CD8-positive, alpha-beta memory T cell (primary cell): ENCODE measurements at regions not wholly inside any gene's neighbourhood (a gene's known extent, or its start where the extent isn't known, plus 50 kb on each side); places are given as distances from the start of the nearest gene placed in this dataset.

Experiments
- CTCF ChIA-PET: fragments of 350-600 bp; sonication (Branson Sonifier 250); formaldehyde crosslinking; loops from one replicate; lab custom pipeline; 2021; ENCODE audit warnings: antibody characterized with exemption; lab: Charles Lee
- POLR2A ChIA-PET: fragments of 350-600 bp; sonication (Branson Sonifier 250); formaldehyde crosslinking; loops from one replicate; lab custom pipeline; 2021; ENCODE audit warnings: antibody characterized with exemption; lab: Charles Lee
- DNase-seq, 5 donors: peaks; one replicate each; pipeline versions ENCODE4 v3.0.0 to v3.0.0-alpha.2; 2020 to 2022; ENCODE audit warnings: mixed read lengths in 1 of 5
- H3K27ac ChIP-seq: one replicate; pipeline ENCODE4 v1.7.0; 2013; ENCODE audit warnings: low read depth, mild to moderate bottlenecking, low read length, moderate library complexity
- H3K27me3 ChIP-seq: 2 replicates; pipeline ENCODE4 v1.7.0; 2013; ENCODE audit warnings: low read length, mild to moderate bottlenecking; ENCODE audit not compliant: insufficient read depth, poor library complexity, severe bottlenecking
- H3K36me3 ChIP-seq: 2 replicates; pipeline ENCODE4 v1.7.0; 2013; ENCODE audit warnings: mild to moderate bottlenecking, low read length, moderate library complexity; ENCODE audit not compliant: insufficient read depth
- H3K4me1 ChIP-seq: 2 replicates; pipeline ENCODE4 v1.7.0; 2013; ENCODE audit warnings: mild to moderate bottlenecking, low read length, moderate library complexity; ENCODE audit not compliant: insufficient read depth
- H3K4me3 ChIP-seq: 2 replicates; pipeline ENCODE4 v1.7.0; 2013; ENCODE audit warnings: mild to moderate bottlenecking, low read length
- H3K9me3 ChIP-seq: 2 replicates; pipeline ENCODE4 v1.7.0; 2013; ENCODE audit warnings: mild to moderate bottlenecking, low read length
- H3K27ac Mint-ChIP-seq, 8 donors: one replicate each; pipeline ENCODE4 v1.8.0; 2020 to 2021; ENCODE audit warnings: mixed read lengths in 8 of 8, mild to moderate bottlenecking in 6 of 8, inconsistent platforms in 3 of 8, moderate library complexity in 3 of 8
- H3K27me3 Mint-ChIP-seq, 2 donors: one replicate each; pipeline ENCODE4 v1.8.0; 2020 to 2021; ENCODE audit warnings: mixed read lengths in 2 of 2, mild to moderate bottlenecking in 1 of 2, moderate library complexity in 1 of 2
- H3K36me3 Mint-ChIP-seq, 3 donors: one replicate each; pipeline ENCODE4 v1.8.0; 2020 to 2021; ENCODE audit warnings: mixed read lengths in 3 of 3, inconsistent platforms in 1 of 3, mild to moderate bottlenecking in 1 of 3
- H3K4me1 Mint-ChIP-seq, 3 donors: one replicate each; pipeline ENCODE4 v1.8.0; 2020 to 2021; ENCODE audit warnings: mixed read lengths in 3 of 3, inconsistent platforms in 1 of 3, mild to moderate bottlenecking in 1 of 3
- H3K4me3 Mint-ChIP-seq, 7 donors: one replicate each; pipeline ENCODE4 v1.8.0; 2020 to 2021; ENCODE audit warnings: mixed read lengths in 7 of 7, mild to moderate bottlenecking in 6 of 7, moderate library complexity in 4 of 7, inconsistent platforms in 2 of 7
- H3K9me3 Mint-ChIP-seq, 5 donors: one replicate each; pipeline ENCODE4 v1.8.0; 2020 to 2022; ENCODE audit warnings: mixed read lengths in 5 of 5, mild to moderate bottlenecking in 3 of 5, moderate library complexity in 2 of 5, inconsistent platforms in 1 of 5

GRCh38 chr2:18845854-18846445 is 256.6 kb upstream of the NT5C1B start:
- peaks cover 0 to 4% (median 4%) of the 10 kb centered on the region in 3 donors for H3K36me3 Mint-ChIP-seq
- no peak overlapping the region for H3K4me3 Mint-ChIP-seq
- no peaks in the 10 kb centered on the region for H3K27me3 Mint-ChIP-seq
- DNase-seq, result no peak
- H3K9me3 Mint-ChIP-seq, result no peaks in the 10 kb centered on the region
- Histone ChIP-seq H3K4me3 (no peak overlapping the region), H3K9me3 (no peaks in the 10 kb centered on the region), H3K27me3 (no peaks in the 10 kb centered on the region), H3K4me1 (no peaks in the 10 kb centered on the region), H3K36me3 (no peaks in the 10 kb centered on the region), H3K27ac (no peak overlapping the region)
- no peaks in the 10 kb centered on the region for H3K4me1 Mint-ChIP-seq
- no peak overlapping the region for H3K27ac Mint-ChIP-seq
- ChIA-PET CTCF (no interaction called here), POLR2A (no interaction called here)

DNA sequence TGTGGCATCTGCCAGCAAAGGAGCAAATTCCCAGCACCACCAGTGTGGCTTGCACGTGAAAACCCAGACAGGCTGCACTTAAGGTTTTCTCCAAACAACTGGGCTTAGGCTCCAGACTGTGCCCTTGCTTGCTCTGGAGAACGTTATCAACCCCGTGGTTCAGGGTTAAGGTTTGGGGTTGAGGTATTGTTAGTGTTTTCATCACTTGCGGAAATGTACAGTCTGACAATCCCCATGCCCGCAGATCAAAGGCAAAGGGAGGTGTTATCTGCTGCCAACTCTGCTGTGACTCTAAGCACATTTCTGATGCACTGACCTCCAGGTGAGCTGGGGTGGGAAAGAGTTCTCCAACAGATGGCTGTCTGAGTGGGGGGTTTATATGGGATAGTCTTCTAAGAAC is 253.5 kb upstream of the NT5C1B start:
- Mint-ChIP-seq H3K4me1 (no peaks in the 10 kb centered on the region), H3K36me3 (peaks cover 0 to 4% (median 4%) of the 10 kb centered on the region in 3 donors), H3K27ac (no peak overlapping the region), H3K27me3 (no peaks in the 10 kb centered on the region), H3K4me3 (no peak overlapping the region), H3K9me3 (no peaks in the 10 kb centered on the region)
- POLR2A ChIA-PET, result no interaction called here
- CTCF ChIA-PET, result no interaction called here
- no peaks in the 10 kb centered on the region for H3K4me1 ChIP-seq
- no peaks in the 10 kb centered on the region for H3K27me3 ChIP-seq
- DNase-seq, result no peak
- H3K36me3 ChIP-seq, result no peaks in the 10 kb centered on the region
- no peaks in the 10 kb centered on the region for H3K9me3 ChIP-seq
- no peak overlapping the region for H3K27ac ChIP-seq
- no peak overlapping the region for H3K4me3 ChIP-seq

DNA sequence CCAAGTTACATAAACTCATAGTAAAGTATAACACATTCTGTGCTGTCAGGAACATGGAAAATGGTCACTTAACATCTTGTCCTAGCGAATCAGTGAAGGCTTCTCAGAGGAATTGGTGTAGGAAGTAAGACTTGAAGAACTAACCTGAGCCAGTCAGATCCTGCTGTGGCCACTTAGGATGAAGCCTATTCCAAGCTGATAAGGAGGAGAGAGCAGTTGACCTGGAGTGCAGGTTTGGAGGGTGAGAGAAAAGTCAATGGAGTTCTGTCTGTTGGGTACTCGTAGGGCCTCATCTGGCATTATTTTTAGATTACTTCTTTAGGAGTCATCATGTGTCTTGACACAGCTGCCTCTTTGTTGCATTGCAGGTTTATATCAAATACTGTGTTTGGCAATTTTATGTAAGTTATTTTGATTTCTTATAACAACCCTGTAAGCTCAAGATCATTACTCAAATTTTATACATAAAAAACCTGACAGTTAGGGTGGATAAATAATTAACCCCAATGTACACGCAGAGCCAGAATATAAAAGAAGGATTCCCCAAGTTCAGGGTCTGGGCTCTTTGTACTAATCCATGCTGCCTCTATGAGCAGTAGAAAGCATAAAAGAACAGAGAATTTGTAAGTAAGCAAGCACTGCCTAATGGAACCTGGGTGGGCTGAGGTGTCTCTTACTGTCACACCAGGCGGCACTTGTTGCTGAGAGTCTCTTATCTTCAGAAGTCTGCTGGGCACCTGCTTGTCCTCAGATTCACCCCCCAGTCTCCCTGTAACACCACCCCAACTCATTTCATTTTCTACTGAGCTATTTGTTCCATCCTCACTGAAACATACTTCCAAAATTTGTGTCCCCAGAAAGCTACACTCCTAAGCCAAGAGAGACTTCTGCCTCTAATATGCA is 252.1 kb upstream of the NT5C1B start:
- Mint-ChIP-seq H3K4me3 (no peak overlapping the region), H3K27me3 (no peaks in the 10 kb centered on the region), H3K9me3 (no peaks in the 10 kb centered on the region), H3K27ac (no peak overlapping the region), H3K4me1 (no peaks in the 10 kb centered on the region), H3K36me3 (peaks cover 1 to 7% (median 4%) of the 10 kb centered on the region in 3 donors)
- Histone ChIP-seq H3K9me3 (no peaks in the 10 kb centered on the region), H3K4me1 (no peaks in the 10 kb centered on the region), H3K4me3 (no peak overlapping the region), H3K36me3 (no peaks in the 10 kb centered on the region), H3K27me3 (no peaks in the 10 kb centered on the region), H3K27ac (no peak overlapping the region)
- no peak for DNase-seq
- CTCF ChIA-PET, result no interaction called here
- POLR2A ChIA-PET, result no interaction called here

GRCh38 chr2:18837240-18837639 is 247.9 kb upstream of the NT5C1B start:
- H3K9me3 Mint-ChIP-seq, result no peaks in the 10 kb centered on the region
- ChIA-PET CTCF (no interaction called here), POLR2A (interaction anchor here (0.6 kb wide), 1 partner anchor 268 kb away, joined by 3 read pairs; no protein-coding TSS in a partner anchor)
- Histone ChIP-seq H3K4me1 (no peaks in the 10 kb centered on the region), H3K4me3 (no peak overlapping the region), H3K36me3 (no peaks in the 10 kb centered on the region), H3K27me3 (no peaks in the 10 kb centered on the region), H3K27ac (no peak overlapping the region), H3K9me3 (no peaks in the 10 kb centered on the region)
- H3K4me1 Mint-ChIP-seq, result no peaks in the 10 kb centered on the region
- H3K4me3 Mint-ChIP-seq, result no peak overlapping the region
- no peak for DNase-seq
- H3K27me3 Mint-ChIP-seq, result no peaks in the 10 kb centered on the region
- H3K36me3 Mint-ChIP-seq, result peaks cover 0 to 7% (median 3%) of the 10 kb centered on the region in 3 donors
- H3K27ac Mint-ChIP-seq, result no peak overlapping the region

GRCh38 chr2:18836436-18836835 is 247.1 kb upstream of the NT5C1B start:
- Mint-ChIP-seq H3K27ac (peak overlapping the region in 1 of 8 donors; percentile 54), H3K9me3 (no peaks in the 10 kb centered on the region), H3K4me1 (no peaks in the 10 kb centered on the region), H3K27me3 (no peaks in the 10 kb centered on the region), H3K36me3 (peaks cover 0 to 5% (median 3%) of the 10 kb centered on the region in 3 donors), H3K4me3 (no peak overlapping the region)
- H3K36me3 ChIP-seq, result no peaks in the 10 kb centered on the region
- POLR2A ChIA-PET, result no interaction called here
- no peak for DNase-seq
- no peaks in the 10 kb centered on the region for H3K27me3 ChIP-seq
- H3K9me3 ChIP-seq, result no peaks in the 10 kb centered on the region
- no peak overlapping the region for H3K4me3 ChIP-seq
- CTCF ChIA-PET, result no interaction called here
- H3K27ac ChIP-seq, result no peak overlapping the region
- no peaks in the 10 kb centered on the region for H3K4me1 ChIP-seq

DNA sequence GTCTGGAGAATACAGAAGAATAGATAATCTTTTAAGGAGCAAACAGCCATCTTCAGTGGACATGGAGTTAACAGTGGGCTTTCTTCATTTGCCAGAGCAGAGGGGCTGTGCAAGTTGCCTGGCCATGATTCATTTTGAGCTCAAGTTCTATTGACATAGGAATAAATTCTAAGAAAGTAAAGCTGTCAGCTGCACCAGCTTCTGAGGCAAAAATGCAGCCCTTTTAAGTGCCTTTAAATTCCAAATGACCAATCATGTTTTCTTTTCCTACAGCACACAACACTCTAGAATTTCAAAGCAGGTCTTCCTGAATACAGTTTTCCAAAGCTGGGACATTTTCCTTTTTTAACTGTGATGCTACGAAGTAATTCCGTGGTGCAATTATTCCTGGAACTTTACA is 246.4 kb upstream of the NT5C1B start:
- H3K27ac Mint-ChIP-seq, result no peak overlapping the region
- no peak for DNase-seq
- no peaks in the 10 kb centered on the region for H3K9me3 Mint-ChIP-seq
- CTCF ChIA-PET, result interaction anchor here (0.9 kb wide), 1 partner anchor 43 kb away, joined by 3 read pairs; no protein-coding TSS in a partner anchor
- no peaks in the 10 kb centered on the region for H3K27me3 Mint-ChIP-seq
- H3K4me3 ChIP-seq, result no peak overlapping the region
- no peaks in the 10 kb centered on the region for H3K4me1 ChIP-seq
- peaks cover 0 to 5% (median 3%) of the 10 kb centered on the region in 3 donors for H3K36me3 Mint-ChIP-seq
- H3K27ac ChIP-seq, result no peak overlapping the region
- no peak overlapping the region for H3K4me3 Mint-ChIP-seq
- H3K4me1 Mint-ChIP-seq, result no peaks in the 10 kb centered on the region
- POLR2A ChIA-PET, result no interaction called here
- H3K9me3 ChIP-seq, result no peaks in the 10 kb centered on the region
- H3K27me3 ChIP-seq, result no peaks in the 10 kb centered on the region
- H3K36me3 ChIP-seq, result no peaks in the 10 kb centered on the region

DNA sequence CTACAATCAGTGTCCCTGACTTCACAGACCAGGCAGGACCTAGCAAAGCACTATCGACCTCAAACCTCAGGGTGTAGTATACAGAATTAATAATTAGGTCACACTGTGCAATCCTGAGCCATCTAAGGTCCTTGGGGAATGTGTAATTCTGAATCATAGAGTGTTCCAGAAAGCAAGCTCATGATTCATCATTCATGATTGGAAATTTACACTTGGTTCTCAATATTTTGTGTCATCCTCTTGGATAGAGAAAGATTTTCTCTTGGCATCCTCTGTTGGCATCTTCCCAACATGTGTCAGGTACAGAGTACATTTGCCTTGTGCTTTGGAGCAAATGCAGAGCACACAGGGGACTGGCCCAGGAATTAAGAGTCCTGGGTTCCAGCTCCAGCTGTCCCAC is 245.0 kb upstream of the NT5C1B start:
- Histone ChIP-seq H3K27me3 (no peaks in the 10 kb centered on the region), H3K4me1 (no peaks in the 10 kb centered on the region), H3K4me3 (no peak overlapping the region), H3K9me3 (no peaks in the 10 kb centered on the region), H3K27ac (no peak overlapping the region), H3K36me3 (no peaks in the 10 kb centered on the region)
- ChIA-PET POLR2A (no interaction called here), CTCF (no interaction called here)
- H3K27me3 Mint-ChIP-seq, result no peaks in the 10 kb centered on the region
- peak overlapping the region in 1 of 8 donors; percentile 15 for H3K27ac Mint-ChIP-seq
- peaks cover 0 to 5% (median 3%) of the 10 kb centered on the region in 3 donors for H3K36me3 Mint-ChIP-seq
- H3K4me1 Mint-ChIP-seq, result no peaks in the 10 kb centered on the region
- H3K4me3 Mint-ChIP-seq, result no peak overlapping the region
- H3K9me3 Mint-ChIP-seq, result no peaks in the 10 kb centered on the region
- DNase-seq, result no peak

DNA sequence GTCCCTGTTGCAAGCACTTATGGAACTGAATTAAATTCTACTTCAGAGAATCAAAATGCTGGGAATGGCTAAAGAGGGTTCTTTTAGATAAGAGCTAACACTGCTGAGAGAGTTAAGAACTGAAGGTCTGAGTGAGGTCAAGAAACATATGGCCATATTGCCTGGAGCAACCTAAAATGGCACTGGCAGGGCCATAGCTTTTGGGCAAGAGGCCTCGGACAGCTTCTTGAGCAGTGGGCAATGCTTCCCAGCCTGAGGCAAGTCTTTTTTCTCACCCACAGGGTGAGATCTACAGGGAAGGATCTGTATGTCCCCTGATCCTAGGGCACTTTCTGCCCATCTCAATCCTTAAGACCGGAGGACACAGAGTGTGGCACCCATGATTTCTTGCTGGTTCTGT is 244.6 kb upstream of the NT5C1B start:
- no peaks in the 10 kb centered on the region for H3K27me3 Mint-ChIP-seq
- H3K4me1 Mint-ChIP-seq, result no peaks in the 10 kb centered on the region
- Histone ChIP-seq H3K27ac (no peak overlapping the region), H3K4me3 (no peak overlapping the region), H3K27me3 (no peaks in the 10 kb centered on the region), H3K4me1 (no peaks in the 10 kb centered on the region), H3K9me3 (no peaks in the 10 kb centered on the region), H3K36me3 (no peaks in the 10 kb centered on the region)
- H3K4me3 Mint-ChIP-seq, result no peak overlapping the region
- no peak for DNase-seq
- peaks cover 0 to 5% (median 3%) of the 10 kb centered on the region in 3 donors for H3K36me3 Mint-ChIP-seq
- no peaks in the 10 kb centered on the region for H3K9me3 Mint-ChIP-seq
- ChIA-PET POLR2A (no interaction called here), CTCF (no interaction called here)
- H3K27ac Mint-ChIP-seq, result peak overlapping the region in 1 of 8 donors; percentile 30
